ENCODE measurements at regions not wholly inside any gene's neighbourhood (a gene's known extent, or its start where the extent isn't known, plus 50 kb on each side); places are given as distances from the start of the nearest gene placed in this dataset.

- TF ChIP-seq CTCF (IDR thresholded peaks at IDR 0.05; ENCODE audit: low read depth, low read length, poor library complexity, severe bottlenecking) = no peak
- TF ChIP-seq EZH2phosphoT487 (IDR thresholded peaks at IDR 0.05; ENCODE audit: borderline replicate concordance, low read length) = no peak
These were observed 197.4 kb downstream of the GAS1 start for GRCh38 chr9:86749894-86750255.

Data from DOHH2 (cell line).